Muscle layer of colon (tissue), 2 donors: ENCODE measurements at regions not wholly inside any gene's neighbourhood (a gene's known extent, or its start where the extent isn't known, plus 50 kb on each side); places are given as distances from the start of the nearest gene placed in this dataset.

Source experiments
- H3K27ac ChIP-seq: one replicate; pipeline ENCODE4 v1.7.0; 2013; ENCODE audit warnings: low read depth, mild to moderate bottlenecking, low read length, moderate library complexity
- H3K27me3 ChIP-seq, 2 donors: one replicate each; pipeline ENCODE4 v1.7.0; 2013; ENCODE audit warnings: low read length in 2 of 2, mild to moderate bottlenecking in 2 of 2; ENCODE audit not compliant: insufficient read depth in 2 of 2, control insufficient read depth in 1 of 2
- H3K36me3 ChIP-seq: one replicate; pipeline ENCODE4 v1.7.0; 2013; ENCODE audit warnings: mild to moderate bottlenecking, low read length; ENCODE audit not compliant: insufficient read depth
- H3K4me1 ChIP-seq: one replicate; pipeline ENCODE4 v1.7.0; 2013; ENCODE audit warnings: mild to moderate bottlenecking, low read length; ENCODE audit not compliant: insufficient read depth
- H3K4me3 ChIP-seq, 2 donors: one replicate each; pipeline ENCODE4 v1.7.0; 2013; ENCODE audit warnings: low read length in 2 of 2, low read depth in 1 of 2, mild to moderate bottlenecking in 1 of 2, moderate library complexity in 1 of 2
- H3K9ac ChIP-seq: one replicate; pipeline ENCODE4 v1.7.0; 2013; ENCODE audit warnings: low read length
- H3K9me3 ChIP-seq: one replicate; pipeline ENCODE4 v1.7.0; 2013; ENCODE audit warnings: mild to moderate bottlenecking, low read length
- donor health status: abdominal sarcoma.
- donor health status: Adenocarcinoma of cecum.

DNA sequence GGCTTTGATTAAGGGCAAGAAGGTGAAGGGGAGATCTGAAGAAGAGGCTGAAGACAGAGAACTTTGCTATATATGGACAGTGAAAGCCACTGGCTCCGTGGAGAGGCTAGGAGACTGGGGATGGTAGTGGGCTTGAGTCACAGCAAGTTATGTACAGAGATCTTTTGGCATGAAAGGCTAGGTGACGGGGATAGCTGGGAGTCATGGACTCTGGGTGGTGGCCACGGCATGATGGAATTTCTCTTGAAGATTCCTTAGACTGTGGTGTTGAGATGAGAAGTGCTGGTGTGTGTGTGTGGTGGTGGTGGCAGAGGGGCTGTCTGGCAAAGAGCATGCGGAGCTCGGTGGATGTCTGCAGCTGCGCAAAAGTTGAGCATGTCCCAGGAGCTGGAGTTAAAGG is 120.6 kb upstream of the STC2 start:
- Histone ChIP-seq H3K27ac (no peak overlapping the region), H3K9me3 (no peaks in the 10 kb centered on the region), H3K36me3 (no peaks in the 10 kb centered on the region), H3K9ac (no peak overlapping the region), H3K27me3 (no peaks in the 10 kb centered on the region), H3K4me3 (no peak overlapping the region), H3K4me1 (no peaks in the 10 kb centered on the region)

DNA sequence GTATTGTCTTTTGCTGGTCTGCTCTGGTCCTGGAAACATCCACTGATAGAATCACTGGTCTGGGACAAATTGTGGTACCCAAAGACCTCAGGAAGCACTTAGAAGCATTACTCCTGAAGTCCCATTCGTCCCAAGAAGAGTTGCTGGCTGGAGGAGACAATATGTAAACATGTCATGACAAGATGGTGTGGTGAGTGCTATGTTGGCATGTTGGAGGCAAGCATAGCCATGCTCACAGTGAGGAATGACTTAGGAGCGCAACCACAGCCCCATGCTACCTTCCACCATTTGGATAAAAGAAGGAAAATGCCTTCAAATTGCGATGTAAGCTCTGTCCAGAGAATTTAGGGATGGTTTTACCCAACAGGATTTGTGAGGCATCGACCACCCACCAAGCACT is 115.8 kb upstream of the STC2 start:
- H3K36me3 ChIP-seq, result no peaks in the 10 kb centered on the region
- no peaks in the 10 kb centered on the region for H3K9me3 ChIP-seq
- H3K27me3 ChIP-seq, result no peaks in the 10 kb centered on the region
- no peak overlapping the region for H3K27ac ChIP-seq
- H3K9ac ChIP-seq, result no peak overlapping the region
- no peaks in the 10 kb centered on the region for H3K4me1 ChIP-seq
- no peak overlapping the region for H3K4me3 ChIP-seq

DNA sequence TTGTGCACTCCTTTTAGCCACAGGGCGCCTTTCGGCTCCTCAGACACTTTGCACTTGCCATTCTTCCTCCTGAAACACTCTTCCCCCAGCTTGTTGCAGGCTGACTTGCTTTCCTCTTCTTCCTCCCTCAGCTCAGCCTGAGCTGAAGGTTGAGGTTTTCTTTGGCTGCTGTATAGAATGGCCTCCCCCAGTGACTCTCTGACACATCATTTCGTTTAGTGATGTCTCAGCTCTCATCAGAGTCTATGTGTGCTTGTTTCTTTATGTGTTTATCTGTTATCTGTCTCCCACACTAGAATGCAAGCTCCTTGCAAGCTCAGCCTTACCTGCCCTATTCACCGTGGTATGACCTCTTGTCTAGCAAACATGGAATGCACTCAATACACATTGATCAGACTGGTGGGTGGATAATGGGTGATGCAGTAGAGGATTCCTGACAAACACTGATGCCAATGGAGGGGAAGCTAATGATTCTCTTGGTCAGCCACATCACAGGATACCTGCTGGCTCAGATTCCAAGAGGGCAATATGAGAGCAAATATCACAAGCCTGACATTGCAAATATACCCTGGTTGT is 112.9 kb upstream of the STC2 start:
- H3K27me3 ChIP-seq, result no peaks in the 10 kb centered on the region
- H3K4me1 ChIP-seq, result no peaks in the 10 kb centered on the region
- H3K4me3 ChIP-seq, result no peak overlapping the region
- H3K9ac ChIP-seq, result no peak overlapping the region
- H3K9me3 ChIP-seq, result no peaks in the 10 kb centered on the region
- no peak overlapping the region for H3K27ac ChIP-seq
- H3K36me3 ChIP-seq, result no peaks in the 10 kb centered on the region

DNA sequence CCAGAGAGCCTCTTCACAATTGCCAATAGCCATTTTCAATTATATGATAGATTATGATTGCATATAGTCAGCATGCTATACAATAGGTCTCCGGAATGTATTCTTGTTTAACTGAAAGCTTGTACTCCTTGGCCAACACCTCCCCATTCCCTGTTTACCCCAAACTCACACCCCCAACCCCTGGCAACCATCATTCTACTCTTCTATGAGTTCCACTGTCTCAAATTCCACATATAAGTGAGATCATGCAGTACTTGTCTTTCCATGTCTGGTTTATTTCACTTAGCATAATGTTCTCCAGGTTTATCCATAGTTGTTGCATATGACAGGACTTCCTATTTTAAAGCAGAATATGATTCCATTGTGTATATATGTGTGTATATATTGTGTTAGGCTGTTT is 110.7 kb upstream of the STC2 start:
- H3K27me3 ChIP-seq, result no peaks in the 10 kb centered on the region
- H3K9me3 ChIP-seq, result no peaks in the 10 kb centered on the region
- peaks cover 5% of the 10 kb centered on the region for H3K4me1 ChIP-seq
- no peak overlapping the region for H3K27ac ChIP-seq
- H3K9ac ChIP-seq, result no peak overlapping the region
- H3K4me3 ChIP-seq, result no peak overlapping the region
- no peaks in the 10 kb centered on the region for H3K36me3 ChIP-seq

DNA sequence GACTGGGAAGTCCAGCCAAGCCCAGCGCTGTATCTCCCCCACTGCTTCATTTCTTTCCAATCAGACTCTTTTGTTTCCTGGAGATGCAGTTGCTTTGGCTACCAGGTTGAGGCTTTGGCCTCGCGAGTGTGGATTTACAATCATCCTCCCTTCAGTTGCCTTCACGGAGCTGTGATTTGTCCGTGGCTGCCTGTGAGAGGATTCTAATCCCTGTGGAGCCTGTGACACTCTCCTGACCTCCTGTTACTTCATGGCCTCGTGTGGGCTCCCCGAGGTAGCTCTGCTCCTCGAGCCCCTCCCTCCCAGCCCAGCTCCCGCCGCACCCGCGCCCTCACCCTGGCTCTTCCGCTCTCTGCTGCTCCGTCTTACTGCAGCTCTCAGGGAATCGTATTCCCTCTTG is 107.2 kb upstream of the STC2 start:
- H3K27ac ChIP-seq, result no peak overlapping the region
- no peaks in the 10 kb centered on the region for H3K27me3 ChIP-seq
- H3K4me1 ChIP-seq, result peaks cover 5% of the 10 kb centered on the region
- H3K36me3 ChIP-seq, result no peaks in the 10 kb centered on the region
- no peaks in the 10 kb centered on the region for H3K9me3 ChIP-seq
- H3K9ac ChIP-seq, result no peak overlapping the region
- no peak overlapping the region for H3K4me3 ChIP-seq

DNA sequence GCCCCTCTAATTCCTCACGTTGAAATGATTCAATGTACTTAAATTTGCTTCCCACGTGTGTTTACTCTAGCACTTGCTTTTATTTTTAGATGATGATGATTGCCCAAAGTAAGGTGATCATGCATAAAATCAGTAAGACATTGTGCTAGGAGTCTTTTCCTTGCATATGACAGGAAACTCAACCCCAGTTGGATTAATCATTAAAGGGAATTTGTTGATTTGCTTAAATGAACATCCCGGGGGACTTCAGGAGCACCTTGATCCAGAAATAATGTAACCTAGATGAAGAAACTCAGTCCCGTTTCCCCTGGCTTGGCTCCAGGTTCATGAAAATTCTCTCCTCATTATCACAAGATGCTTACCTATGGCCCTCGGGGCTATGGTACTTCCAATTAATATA is 106.1 kb upstream of the STC2 start:
- H3K4me1 ChIP-seq, result peaks cover 5% of the 10 kb centered on the region

DNA sequence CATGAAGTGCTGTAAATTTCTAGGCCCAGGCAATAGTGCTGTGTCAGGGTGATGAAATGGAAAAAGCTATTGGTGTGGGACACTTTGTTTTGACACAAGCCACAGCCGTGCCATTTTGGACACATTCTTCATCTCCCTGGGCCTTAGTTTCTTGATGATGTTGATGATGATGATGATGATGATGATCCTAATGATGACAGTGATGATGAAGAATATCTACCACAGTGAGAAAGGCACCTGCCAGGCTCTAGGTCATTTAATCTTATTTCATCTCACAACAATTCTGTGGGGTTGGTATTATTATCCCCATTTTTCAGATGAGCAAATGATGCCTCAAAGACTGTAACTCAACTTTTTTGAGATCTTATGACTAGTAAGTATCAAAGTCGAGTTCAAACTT is 102.2 kb upstream of the STC2 start:
- Histone ChIP-seq H3K27ac (no peak overlapping the region), H3K9ac (no peak overlapping the region), H3K27me3 (no peaks in the 10 kb centered on the region), H3K4me1 (peaks cover 5% of the 10 kb centered on the region), H3K4me3 (no peak overlapping the region), H3K36me3 (no peaks in the 10 kb centered on the region), H3K9me3 (no peaks in the 10 kb centered on the region)

More for the DNA sequence above, 106.1 kb upstream of the STC2 start:
- Histone ChIP-seq H3K36me3 (no peaks in the 10 kb centered on the region), H3K9me3 (no peaks in the 10 kb centered on the region), H3K9ac (no peak overlapping the region), H3K27me3 (no peaks in the 10 kb centered on the region), H3K4me3 (no peak overlapping the region), H3K27ac (no peak overlapping the region)

DNA sequence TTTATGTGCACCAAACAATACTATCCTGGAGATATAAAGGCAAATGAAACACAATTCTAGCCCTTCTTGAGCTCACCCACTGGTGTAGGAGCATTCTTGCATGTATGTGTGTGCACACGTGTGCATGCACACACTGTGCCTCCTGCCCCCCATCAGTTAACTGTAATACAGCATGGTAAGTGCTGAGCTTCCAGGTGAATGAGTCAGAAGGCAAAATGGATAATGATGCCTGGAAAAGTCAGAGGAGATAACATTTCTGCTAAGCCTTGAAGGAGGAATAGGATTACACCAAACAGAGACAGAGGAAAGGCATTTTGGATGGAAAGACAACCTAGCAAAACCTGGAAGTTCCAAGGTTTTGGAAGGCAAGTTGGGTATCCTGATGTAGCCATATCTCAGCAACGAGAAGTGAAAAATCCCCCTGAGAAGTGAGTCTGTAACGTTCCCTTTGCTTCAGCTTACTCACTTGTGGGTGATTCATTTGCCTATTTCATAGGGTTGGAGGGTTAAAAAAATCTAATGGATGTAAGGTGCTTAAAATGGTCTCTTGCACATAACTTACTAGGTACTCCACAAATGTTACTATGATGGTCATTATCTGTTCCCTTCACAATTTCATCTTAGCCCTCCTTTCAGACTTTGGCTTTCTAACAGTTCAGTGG is 101.4 kb upstream of the STC2 start:
- Histone ChIP-seq H3K36me3 (no peaks in the 10 kb centered on the region), H3K9ac (no peak overlapping the region), H3K4me3 (no peak overlapping the region), H3K27me3 (no peaks in the 10 kb centered on the region), H3K9me3 (no peaks in the 10 kb centered on the region), H3K4me1 (no peaks in the 10 kb centered on the region), H3K27ac (no peak overlapping the region)

DNA sequence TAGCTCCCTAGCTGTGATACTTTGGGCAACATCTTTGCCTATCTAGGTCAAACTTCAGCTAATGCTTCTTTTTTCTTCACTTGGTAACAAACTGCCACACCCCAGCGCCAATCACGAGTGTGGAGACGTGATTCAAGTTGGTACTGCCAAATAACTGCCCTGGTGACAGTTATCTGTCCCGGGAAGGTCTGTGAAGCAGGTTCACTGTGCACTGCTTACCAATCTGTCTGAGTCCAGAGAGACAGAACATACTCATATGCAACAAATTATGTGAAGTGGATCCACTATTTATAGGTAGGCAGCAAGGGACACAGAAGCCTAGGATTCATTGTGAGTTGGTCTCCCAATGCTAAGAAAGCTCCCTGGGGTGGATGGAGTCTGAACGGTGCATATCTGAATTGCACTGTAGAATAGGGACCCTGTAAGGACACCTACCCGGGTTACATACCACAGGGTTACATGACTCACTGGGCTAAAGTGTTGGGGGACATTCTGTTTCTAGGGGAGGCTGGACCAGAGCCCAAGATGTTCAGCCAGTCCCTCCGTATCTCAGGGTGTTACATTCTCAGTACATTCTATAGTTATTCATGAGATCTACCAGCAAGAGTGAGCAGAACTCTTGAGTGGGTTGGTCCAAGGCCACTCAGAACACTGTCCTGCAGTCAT is 95.4 kb upstream of the STC2 start:
- H3K27ac ChIP-seq, result no peak overlapping the region

DNA sequence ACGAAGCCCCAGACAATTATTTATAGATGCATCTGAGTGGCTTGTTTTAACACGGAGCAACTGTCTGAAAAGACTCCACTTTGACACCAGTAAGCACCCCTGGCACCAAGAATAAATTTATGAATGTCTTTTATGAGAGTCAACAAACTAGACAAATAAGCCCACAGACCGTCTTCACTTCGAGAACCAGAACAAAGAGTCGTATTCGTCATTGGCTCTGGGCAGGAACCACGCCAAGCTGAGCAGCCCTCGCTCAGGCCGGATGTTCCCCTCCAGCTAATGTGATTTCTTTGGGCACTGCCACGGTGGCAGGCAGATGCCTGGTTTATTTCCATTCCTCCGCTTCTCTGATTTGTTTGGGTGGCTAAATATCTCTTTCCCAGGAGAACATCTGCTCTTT is 91.9 kb upstream of the STC2 start:
- Histone ChIP-seq H3K9me3 (no peaks in the 10 kb centered on the region), H3K27me3 (no peaks in the 10 kb centered on the region), H3K9ac (no peak overlapping the region), H3K27ac (no peak overlapping the region), H3K4me1 (no peaks in the 10 kb centered on the region), H3K36me3 (no peaks in the 10 kb centered on the region), H3K4me3 (no peak overlapping the region)

More for the DNA sequence above, 95.4 kb upstream of the STC2 start:
- H3K36me3 ChIP-seq, result no peaks in the 10 kb centered on the region
- no peak overlapping the region for H3K4me3 ChIP-seq
- H3K9ac ChIP-seq, result no peak overlapping the region
- H3K27me3 ChIP-seq, result no peaks in the 10 kb centered on the region
- no peaks in the 10 kb centered on the region for H3K4me1 ChIP-seq
- H3K9me3 ChIP-seq, result no peaks in the 10 kb centered on the region

DNA sequence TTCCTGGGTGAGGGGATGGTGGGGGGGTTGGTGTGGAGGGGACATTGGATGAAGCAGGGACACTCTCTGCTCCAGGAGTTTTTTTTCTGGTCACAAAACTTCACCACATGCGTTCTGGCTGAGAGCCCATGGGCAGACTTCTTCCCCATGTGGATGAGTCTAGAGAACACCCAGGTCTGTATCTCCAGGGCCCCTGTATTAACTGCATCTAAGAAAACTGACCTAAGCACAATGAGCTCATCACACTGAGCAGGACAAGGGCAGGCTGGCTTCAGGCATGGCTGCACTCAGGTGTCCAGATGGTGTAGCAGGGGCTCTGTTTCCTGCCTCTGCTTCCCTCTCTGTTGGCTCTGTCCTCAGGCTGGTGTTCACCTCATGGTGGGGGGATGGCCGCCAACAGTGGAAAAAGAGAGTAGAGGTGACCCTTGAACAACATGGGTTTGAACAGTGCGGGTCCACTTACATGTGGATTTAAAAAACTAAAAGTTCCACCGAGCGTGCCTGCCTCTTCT is 85.3 kb upstream of the STC2 start:
- no peaks in the 10 kb centered on the region for H3K9me3 ChIP-seq
- H3K27ac ChIP-seq, result no peak overlapping the region
- H3K9ac ChIP-seq, result no peak overlapping the region
- H3K4me1 ChIP-seq, result peaks cover 4% of the 10 kb centered on the region
- no peaks in the 10 kb centered on the region for H3K36me3 ChIP-seq
- H3K27me3 ChIP-seq, result no peaks in the 10 kb centered on the region
- no peak overlapping the region for H3K4me3 ChIP-seq
